ENCODE measurements at regions not wholly inside any gene's neighbourhood (a gene's known extent, or its start where the extent isn't known, plus 50 kb on each side); places are given as distances from the start of the nearest gene placed in this dataset.
A peak's percentile ranks its signal among the peaks of the same experiment; 100 is the strongest.

DNA sequence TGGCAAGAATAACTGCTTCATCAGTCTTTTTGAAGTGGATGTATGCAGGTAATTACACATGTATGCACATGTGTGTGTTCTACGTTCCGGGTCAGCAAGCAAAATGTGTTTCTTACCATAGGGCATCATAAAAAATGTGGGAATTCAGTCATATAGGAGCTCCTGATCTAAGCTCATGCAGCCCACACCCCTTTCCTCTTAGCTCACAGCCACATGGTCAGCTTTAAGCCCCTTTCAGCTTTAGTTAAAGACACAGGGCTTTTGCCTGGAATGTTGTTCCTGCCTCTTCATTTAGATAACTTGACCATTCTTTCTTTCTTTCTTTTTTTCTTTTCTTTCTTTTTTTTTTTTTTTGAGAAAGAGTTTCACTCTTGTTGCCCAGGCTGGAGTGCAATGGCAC lies 258.1 kb downstream of the RPS24 start:
- Histone ChIP-seq H3K4me1 (ENCODE audit: low read depth) (peaks cover 58% of the 10 kb centered on the region), H3K4me3 (no peak overlapping the region), H3K27ac (peak overlapping the region; percentile 96), H3K27me3 (no peaks in the 10 kb centered on the region), H3K36me3 (no peaks in the 10 kb centered on the region), H3K9me3 (ENCODE audit: low read depth) (no peaks in the 10 kb centered on the region)
- DNase-seq (ENCODE audit: low read depth in 1 of 2, low spot score in 1 of 2): no peak
- TF ChIP-seq, protein P1, sequence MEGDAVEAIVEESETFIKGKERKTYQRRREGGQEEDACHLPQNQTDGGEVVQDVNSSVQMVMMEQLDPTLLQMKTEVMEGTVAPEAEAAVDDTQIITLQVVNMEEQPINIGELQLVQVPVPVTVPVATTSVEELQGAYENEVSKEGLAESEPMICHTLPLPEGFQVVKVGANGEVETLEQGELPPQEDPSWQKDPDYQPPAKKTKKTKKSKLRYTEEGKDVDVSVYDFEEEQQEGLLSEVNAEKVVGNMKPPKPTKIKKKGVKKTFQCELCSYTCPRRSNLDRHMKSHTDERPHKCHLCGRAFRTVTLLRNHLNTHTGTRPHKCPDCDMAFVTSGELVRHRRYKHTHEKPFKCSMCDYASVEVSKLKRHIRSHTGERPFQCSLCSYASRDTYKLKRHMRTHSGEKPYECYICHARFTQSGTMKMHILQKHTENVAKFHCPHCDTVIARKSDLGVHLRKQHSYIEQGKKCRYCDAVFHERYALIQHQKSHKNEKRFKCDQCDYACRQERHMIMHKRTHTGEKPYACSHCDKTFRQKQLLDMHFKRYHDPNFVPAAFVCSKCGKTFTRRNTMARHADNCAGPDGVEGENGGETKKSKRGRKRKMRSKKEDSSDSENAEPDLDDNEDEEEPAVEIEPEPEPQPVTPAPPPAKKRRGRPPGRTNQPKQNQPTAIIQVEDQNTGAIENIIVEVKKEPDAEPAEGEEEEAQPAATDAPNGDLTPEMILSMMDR (IDR thresholded peaks at IDR 0.05; ENCODE audit: low read depth, low read length): no peak

DNA sequence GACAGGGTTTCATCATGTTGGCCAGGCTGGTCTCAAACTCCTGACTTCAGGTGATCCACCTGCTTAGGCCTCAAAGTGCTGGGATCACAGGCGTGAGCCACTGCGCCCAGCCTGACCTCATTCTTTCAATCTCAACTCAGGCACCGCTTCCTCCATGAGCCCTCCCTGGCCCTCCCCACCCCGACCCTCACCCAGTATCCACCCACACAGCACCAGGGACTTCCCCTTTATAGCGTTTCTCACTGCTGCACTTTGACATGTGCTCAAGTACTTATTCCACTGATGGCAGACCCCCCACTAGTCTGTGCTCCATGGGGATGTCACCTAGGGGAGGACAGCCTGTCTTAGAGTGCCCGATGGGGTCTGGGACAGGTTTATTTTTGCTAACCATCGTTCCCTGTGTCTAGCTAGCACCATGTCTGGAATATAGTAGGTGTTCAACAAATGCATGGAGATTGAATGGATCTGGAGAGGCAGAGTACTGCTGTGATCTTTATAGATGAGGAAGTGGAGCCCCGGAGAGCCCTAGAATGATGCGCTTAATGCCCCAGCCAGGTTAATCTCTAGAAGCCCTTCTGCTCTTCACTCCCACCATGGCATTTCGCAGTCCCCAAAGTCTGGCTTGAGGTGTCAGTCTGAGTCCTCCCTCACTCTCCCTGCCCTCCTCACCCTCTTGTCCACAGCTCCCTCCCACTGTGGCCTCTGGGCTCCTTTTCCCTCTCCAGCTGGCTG lies 258.8 kb downstream of the RPS24 start:
- H3K36me3 ChIP-seq: no peaks in the 10 kb centered on the region
- peak overlapping the region; percentile 96 for H3K27ac ChIP-seq
- H3K9me3 ChIP-seq (ENCODE audit: low read depth): no peaks in the 10 kb centered on the region
- H3K4me3 ChIP-seq: no peak overlapping the region
- no peaks in the 10 kb centered on the region for H3K27me3 ChIP-seq
- no peak for DNase-seq (ENCODE audit: low read depth in 1 of 2, low spot score in 1 of 2)
- peaks cover 52% of the 10 kb centered on the region for H3K4me1 ChIP-seq (ENCODE audit: low read depth)
- TF ChIP-seq, protein P1 (IDR thresholded peaks at IDR 0.05; ENCODE audit: low read depth, low read length): no peak

DNA sequence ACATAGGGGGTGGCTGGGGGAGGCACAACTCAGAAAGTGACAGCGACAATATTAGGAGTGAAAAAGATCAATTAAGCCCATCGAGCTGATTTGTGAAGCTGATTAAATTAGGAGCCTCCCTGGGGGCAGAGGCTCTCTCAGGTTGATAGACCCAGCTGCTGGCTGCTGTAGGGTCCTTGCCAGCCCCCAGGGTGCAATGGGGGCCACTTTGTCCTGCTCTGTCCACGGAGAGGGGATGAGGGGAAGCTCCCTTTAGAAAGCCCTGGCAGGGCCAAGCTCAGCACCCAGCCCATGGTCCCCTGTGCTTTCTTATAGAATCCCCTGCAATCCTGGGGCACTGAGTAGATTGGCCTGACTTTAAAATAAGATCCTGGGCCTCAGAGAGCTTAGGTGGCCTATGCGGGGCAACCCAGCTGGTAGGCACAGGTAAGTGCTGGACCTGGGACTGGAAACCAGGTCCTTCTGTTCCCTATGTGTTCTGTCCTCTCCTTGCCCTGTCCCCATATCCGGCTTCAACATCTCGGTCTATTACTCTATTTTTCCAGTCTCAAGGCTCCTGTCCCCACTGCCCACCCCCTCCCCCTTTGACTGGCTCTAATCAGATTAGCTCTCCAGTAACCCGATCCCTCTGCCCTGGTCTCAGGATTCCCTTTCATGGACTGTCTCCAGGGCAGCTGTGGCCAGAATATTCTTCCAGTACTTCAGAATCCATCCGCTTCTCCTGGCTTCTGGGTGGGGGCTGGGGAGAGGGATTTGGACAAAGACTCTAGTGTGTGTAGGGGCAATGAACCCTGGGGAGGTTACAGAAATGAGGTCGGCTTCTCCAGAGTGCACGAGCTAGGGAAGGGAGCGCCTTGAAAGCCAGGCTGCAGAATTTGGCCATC lies 259.6 kb downstream of the RPS24 start:
- Histone ChIP-seq H3K4me1 (ENCODE audit: low read depth) (peaks cover 48% of the 10 kb centered on the region), H3K36me3 (no peaks in the 10 kb centered on the region), H3K9me3 (ENCODE audit: low read depth) (no peaks in the 10 kb centered on the region), H3K27me3 (no peaks in the 10 kb centered on the region), H3K27ac (peak overlapping the region; percentile 96), H3K4me3 (no peak overlapping the region)
- TF ChIP-seq, protein P1 (IDR thresholded peaks at IDR 0.05; ENCODE audit: low read depth, low read length): no peak
- peak; percentile 22 to 88 for DNase-seq (ENCODE audit: low read depth in 1 of 2, low spot score in 1 of 2)

DNA sequence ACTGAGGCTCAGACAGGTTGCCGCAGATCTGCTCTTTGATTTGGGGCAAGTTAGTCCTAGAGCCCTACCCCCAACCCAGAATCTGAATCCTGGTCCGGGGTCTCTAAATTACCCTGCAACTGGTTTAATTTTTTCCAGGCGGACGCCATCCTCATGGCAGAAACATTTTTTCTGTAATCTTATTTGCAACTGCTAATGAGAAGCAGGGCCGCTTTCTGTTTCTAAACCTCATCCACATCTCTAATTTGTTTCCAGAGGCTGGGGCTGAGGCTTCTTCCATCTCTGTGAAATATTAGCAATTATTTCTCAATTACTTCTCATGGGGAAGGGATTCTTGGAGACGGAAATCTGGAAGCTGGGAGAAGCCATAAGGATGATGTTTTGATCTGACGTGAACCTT lies 261.6 kb downstream of the RPS24 start:
- Histone ChIP-seq H3K27me3 (no peaks in the 10 kb centered on the region), H3K27ac (peak overlapping the region; percentile 96), H3K4me1 (ENCODE audit: low read depth) (peaks cover 48% of the 10 kb centered on the region), H3K9me3 (ENCODE audit: low read depth) (no peaks in the 10 kb centered on the region), H3K36me3 (no peaks in the 10 kb centered on the region), H3K4me3 (no peak overlapping the region)
- TF ChIP-seq, protein P1 (IDR thresholded peaks at IDR 0.05; ENCODE audit: low read depth, low read length): no peak
- DNase-seq (ENCODE audit: low read depth in 1 of 2, low spot score in 1 of 2): no peak

DNA sequence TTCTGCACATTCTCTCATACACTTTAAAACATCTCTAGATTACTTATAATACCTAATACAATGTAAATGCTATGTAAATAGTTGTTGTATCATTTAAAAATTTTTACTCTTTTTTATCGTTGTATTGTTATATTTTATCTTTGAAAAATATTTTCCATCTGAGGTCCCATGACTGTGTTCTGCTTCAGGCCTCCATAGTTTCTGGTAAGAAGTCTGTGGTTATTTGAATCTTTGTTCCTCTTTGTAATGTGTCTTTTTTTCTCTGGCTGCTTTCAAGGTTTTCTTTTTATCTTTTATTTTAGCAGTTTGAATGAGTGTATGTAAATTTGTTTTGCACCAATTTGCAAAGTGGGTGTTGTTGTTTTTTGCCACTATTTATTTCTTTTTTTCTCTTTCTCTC lies 263.1 kb downstream of the RPS24 start:
- no peaks in the 10 kb centered on the region for H3K36me3 ChIP-seq
- TF ChIP-seq, protein P1 (IDR thresholded peaks at IDR 0.05; ENCODE audit: low read depth, low read length): no peak
- peaks cover 46% of the 10 kb centered on the region for H3K4me1 ChIP-seq (ENCODE audit: low read depth)
- no peak overlapping the region for H3K4me3 ChIP-seq
- DNase-seq (ENCODE audit: low read depth in 1 of 2, low spot score in 1 of 2): no peak
- no peak overlapping the region for H3K27ac ChIP-seq
- H3K27me3 ChIP-seq: no peaks in the 10 kb centered on the region
- no peaks in the 10 kb centered on the region for H3K9me3 ChIP-seq (ENCODE audit: low read depth)

All from cardiac muscle cell (in vitro differentiated cells and primary cell).